H1 (cell line): ENCODE measurements at regions not wholly inside any gene's neighbourhood (a gene's known extent, or its start where the extent isn't known, plus 50 kb on each side); places are given as distances from the start of the nearest gene placed in this dataset.

ENCODE experiments used
- CTCF ChIA-PET: fragments of 300-600 bp; sonication (Branson Sonifier 250); formaldehyde crosslinking; loops from one replicate; lab custom pipeline; 2021; ENCODE audit not compliant: partially characterized antibody; lab: Charles Lee
- POLR2A ChIA-PET: fragments of 300-600 bp; sonication (Branson Sonifier 250); formaldehyde crosslinking; loops from one replicate; lab custom pipeline; 2021; ENCODE audit warnings: inconsistent platforms; ENCODE audit not compliant: partially characterized antibody; lab: Charles Lee
- DNase-seq, 2 experiments: peaks; one replicate each; pipeline versions ENCODE4 v3.0.0 to v3.0.0-alpha.2; 2010 to 2022; ENCODE audit warnings: low spot score in 2 of 2, low read depth in 1 of 2, mixed read lengths in 1 of 2
- FAIRE-seq: peaks from 2 replicates; lab custom pipeline; 2011; peaks lifted over from hg19 to GRCh38; lab: Jason Lieb, UNC
- H2AFZ ChIP-seq: 2 replicates; pipeline ENCODE4 v1.8.1; 2012; ENCODE audit warnings: low read length, inconsistent platforms
- H2AK5ac ChIP-seq: 2 replicates; pipeline ENCODE4 v1.6.1; 2013; ENCODE audit warnings: low read depth, low read length
- H2BK120ac ChIP-seq: replicated peaks from 2 replicates; pipeline ENCODE3; 2013; ENCODE audit warnings: low read depth, low read length, inconsistent platforms
- H2BK12ac ChIP-seq: 2 replicates; pipeline ENCODE4 v1.6.1; 2013; ENCODE audit warnings: low read depth, low read length
- H2BK15ac ChIP-seq: 2 replicates; pipeline ENCODE4 v1.6.1; 2013; ENCODE audit warnings: low read length
- H2BK20ac ChIP-seq: 2 replicates; pipeline ENCODE4 v1.6.1; 2013; ENCODE audit warnings: low read length
- H2BK5ac ChIP-seq: 2 replicates; pipeline ENCODE4 v1.6.1; 2013; ENCODE audit warnings: low read depth, low read length
- H3K14ac ChIP-seq: 2 replicates; pipeline ENCODE4 v1.6.1; 2013; ENCODE audit warnings: inconsistent platforms; ENCODE audit not compliant: insufficient read length
- H3K18ac ChIP-seq: 2 replicates; pipeline ENCODE4 v1.6.1; 2013; ENCODE audit warnings: low read length; ENCODE audit errors: extremely low read depth
- H3K23ac ChIP-seq: 2 replicates; pipeline ENCODE4 v1.6.1; 2013; ENCODE audit warnings: inconsistent platforms; ENCODE audit not compliant: insufficient read length
- H3K23me2 ChIP-seq: 2 replicates; pipeline ENCODE4 v1.6.1; 2013; ENCODE audit warnings: low read depth, low read length
- H3K27ac ChIP-seq: 2 replicates; pipeline ENCODE4 v1.6.1; 2011; ENCODE audit warnings: low read depth, low read length, inconsistent platforms
- H3K27me3 ChIP-seq, 4 experiments: replicated peaks in 1 of 4; 1 replicate in 1 of 4; 2 replicates in 3 of 4; pipeline versions ENCODE4 v1.6.1 to v1.8.1; 2011 to 2013; ENCODE audit warnings: low read length in 3 of 4, mild to moderate bottlenecking in 3 of 4, inconsistent platforms in 2 of 4, mixed read lengths in 2 of 4, moderate library complexity in 1 of 4; ENCODE audit not compliant: control insufficient read depth in 3 of 4, insufficient read depth in 3 of 4; ENCODE audit errors: extremely low read depth in 1 of 4
- H3K36me3 ChIP-seq, 4 experiments: 2 replicates each; pipeline versions ENCODE4 v1.6.1 to v1.8.1; 2011 to 2013; ENCODE audit warnings: mild to moderate bottlenecking in 4 of 4, low read length in 3 of 4, moderate library complexity in 2 of 4, control low read depth in 1 of 4, inconsistent platforms in 1 of 4; ENCODE audit not compliant: insufficient read depth in 4 of 4, control insufficient read depth in 2 of 4
- H3K4ac ChIP-seq: replicated peaks from 2 replicates; pipeline ENCODE3; 2013; ENCODE audit warnings: low read length, low read depth, mixed read lengths, inconsistent platforms; ENCODE audit not compliant: insufficient read length
- H3K4me1 ChIP-seq, 4 experiments: replicated peaks in 1 of 4; 1 replicate in 1 of 4; 2 replicates in 3 of 4; pipeline versions ENCODE4 v1.6.1 to v1.8.1; 2011 to 2013; ENCODE audit warnings: low read length in 3 of 4, inconsistent platforms in 2 of 4, mixed read lengths in 1 of 4; ENCODE audit not compliant: insufficient read depth in 4 of 4, control insufficient read depth in 3 of 4
- H3K4me2 ChIP-seq, 2 experiments: 2 replicates each; pipeline versions ENCODE4 v1.6.1 to v1.8.1; 2011 to 2013; ENCODE audit warnings: low read depth in 2 of 2, low read length in 2 of 2, control low read depth in 1 of 2, inconsistent platforms in 1 of 2, mild to moderate bottlenecking in 1 of 2; ENCODE audit not compliant: insufficient read depth in 1 of 2
- H3K4me3 ChIP-seq, 4 experiments: fragments of 200-600, 300-600 bp in 1 of 4; sonication (generic), shearing (Covaris generic), sonication (Bioruptor Twin) in 1 of 4; 2 replicates each; pipeline versions ENCODE4 v1.5.1 to v1.8.1; 2011 to 2016; ENCODE audit warnings: low read length in 4 of 4, low read depth in 3 of 4, control low read depth in 2 of 4, inconsistent platforms in 2 of 4, mild to moderate bottlenecking in 2 of 4, mixed read lengths in 1 of 4, moderate library complexity in 1 of 4; ENCODE audit not compliant: insufficient read depth in 2 of 4; ENCODE audit errors: extremely low read depth in 1 of 4
- H3K56ac ChIP-seq: replicated peaks from 2 replicates; pipeline ENCODE3; 2013; ENCODE audit warnings: low read depth, mild to moderate bottlenecking, mixed read lengths, low read length, inconsistent platforms; ENCODE audit not compliant: insufficient read length
- H3K79me1 ChIP-seq: 2 replicates; pipeline ENCODE4 v1.6.1; 2013; ENCODE audit warnings: low read depth, low read length, control low read depth
- H3K79me2 ChIP-seq, 2 experiments: 2 replicates each; pipeline versions ENCODE4 v1.6.1 to v1.8.1; 2012 to 2013; ENCODE audit warnings: low read length in 2 of 2, mild to moderate bottlenecking in 2 of 2, inconsistent platforms in 1 of 2; ENCODE audit not compliant: insufficient read depth in 2 of 2, control insufficient read depth in 1 of 2
- H3K9ac ChIP-seq, 4 experiments: replicated peaks in 1 of 4; 1 replicate in 1 of 4; 2 replicates in 3 of 4; pipeline versions ENCODE4 v1.6.1 to v1.8.1; 2011 to 2013; ENCODE audit warnings: low read depth in 3 of 4, low read length in 3 of 4, control low read depth in 2 of 4, mild to moderate bottlenecking in 2 of 4, moderate library complexity in 2 of 4, inconsistent platforms in 1 of 4; ENCODE audit errors: extremely low read depth in 1 of 4
- H3K9me3 ChIP-seq, 2 experiments: 2 replicates each; pipeline versions ENCODE4 v1.6.1 to v1.8.1; 2012 to 2013; ENCODE audit warnings: mild to moderate bottlenecking in 2 of 2, moderate library complexity in 2 of 2, control low read depth in 1 of 2, inconsistent platforms in 1 of 2, low read depth in 1 of 2, low read length in 1 of 2, mixed read lengths in 1 of 2; ENCODE audit not compliant: insufficient read depth in 2 of 2
- H4K20me1 ChIP-seq, 2 experiments: replicated peaks in 1 of 2; 2 replicates each; pipeline versions ENCODE3 to v1.8.1; 2011 to 2013; ENCODE audit warnings: inconsistent platforms in 2 of 2, low read length in 2 of 2, mild to moderate bottlenecking in 1 of 2; ENCODE audit not compliant: insufficient read depth in 2 of 2, control insufficient read depth in 1 of 2
- H4K5ac ChIP-seq: 2 replicates; pipeline ENCODE4 v1.6.1; 2013; ENCODE audit warnings: low read length, low read depth, mixed read lengths, inconsistent platforms; ENCODE audit not compliant: insufficient read length
- H4K8ac ChIP-seq: 2 replicates; pipeline ENCODE4 v1.8.0; 2013; ENCODE audit warnings: mild to moderate bottlenecking, moderate library complexity, low read length, inconsistent platforms; ENCODE audit not compliant: insufficient read depth; ENCODE audit errors: extremely low read depth
- H4K91ac ChIP-seq: replicated peaks from 2 replicates; pipeline ENCODE3; 2013; ENCODE audit warnings: low read length, mixed read lengths, inconsistent platforms; ENCODE audit not compliant: insufficient read length
- CHD7 ChIP-seq: fragments of 300-600 bp; sonication (generic); IDR thresholded peaks from 2 replicates; pipeline ENCODE4 v1.7.1; 2012; ENCODE audit warnings: low read length, moderate library complexity, mild to moderate bottlenecking, inconsistent platforms; ENCODE audit not compliant: insufficient replicate concordance
- WGBS, 2 experiments: shearing (Covaris generic) in 1 of 2; methylation state at CpG; one replicate each; pipeline versions ENCODE4 v1.1.6 to v1.1.7; 2013 to 2015; ENCODE audit warnings: low lambda C conversion rate in 2 of 2, mixed read lengths in 2 of 2, inconsistent platforms in 1 of 2, low coverage in 1 of 2, missing lambda C conversion rate in 1 of 2; ENCODE audit not compliant: insufficient replicate concordance in 2 of 2, insufficient coverage in 1 of 2, insufficient read length in 1 of 2; ENCODE audit errors: extremely low coverage in 1 of 2, missing lambda C conversion rate in 1 of 2; 5-methylcytosine and 5-hydroxymethylcytosine counted together

- H2BK120ac ChIP-seq: no peak overlapping the region
- H3K4me2 ChIP-seq: no peak overlapping the region
- no peak overlapping the region for H2AFZ ChIP-seq
- no peak overlapping the region for H4K5ac ChIP-seq
- H3K4ac ChIP-seq: no peak overlapping the region
- WGBS, 2 experiments: 98% methylated on average over 9 of the region's 9 CpGs; no CpG with 5 or more reads in 1 of the 2 experiments
- H2BK15ac ChIP-seq: no peak overlapping the region
- no peak overlapping the region for H2BK20ac ChIP-seq
- no peak overlapping the region for H3K23ac ChIP-seq
- H3K18ac ChIP-seq: no peak overlapping the region
- H3K9ac ChIP-seq: no peak overlapping the region
- H3K9me3 ChIP-seq: no peaks in the 10 kb centered on the region
- H3K79me1 ChIP-seq: no peaks in the 10 kb centered on the region
- no peak overlapping the region for H3K4me3 ChIP-seq
- H3K23me2 ChIP-seq: no peaks in the 10 kb centered on the region
- no peaks in the 10 kb centered on the region for H3K27me3 ChIP-seq
- no peak overlapping the region for H4K8ac ChIP-seq
- no peak overlapping the region for H4K91ac ChIP-seq
- no peak overlapping the region for H3K27ac ChIP-seq
- H2AK5ac ChIP-seq: no peak overlapping the region
- FAIRE-seq: no peak
- no peaks in the 10 kb centered on the region for H3K36me3 ChIP-seq
- no peak overlapping the region for H2BK5ac ChIP-seq
- no peaks in the 10 kb centered on the region for H3K79me2 ChIP-seq
- H2BK12ac ChIP-seq: no peak overlapping the region
- no peak overlapping the region for H3K56ac ChIP-seq
- POLR2A ChIA-PET: no interaction called here
- no peak for DNase-seq
- no peak overlapping the region for H3K14ac ChIP-seq
- CTCF ChIA-PET: interaction anchor here (0.7 to 2.6 kb wide), 9 partner anchors 11 to 596 kb away, joined by 3 to 5 read pairs (median 4); no protein-coding TSS in a partner anchor
- no peaks in the 10 kb centered on the region for H4K20me1 ChIP-seq
- no peaks in the 10 kb centered on the region for H3K4me1 ChIP-seq
- no peak for TF ChIP-seq CHD7
Observed at GRCh38 chr6:151679081-151679480, 128.4 kb upstream of the ESR1 start.
